SK-N-SH (cell line): ENCODE measurements at regions not wholly inside any gene's neighbourhood (a gene's known extent, or its start where the extent isn't known, plus 50 kb on each side); places are given as distances from the start of the nearest gene placed in this dataset.

ENCODE experiments used
- CTCF ChIA-PET: fragments of 300-600, 350-600 bp; formaldehyde crosslinking; extraction: SDS; loops from one replicate; lab custom pipeline; 2021; lab: Yijun Ruan, JAX
- POLR2A ChIA-PET: fragments of 350-600 bp; sonication (Branson Sonifier 250); formaldehyde crosslinking; extraction: SDS; loops from one replicate; lab custom pipeline; 2020; ENCODE audit warnings: antibody characterized with exemption, inconsistent platforms; lab: Yijun Ruan, JAX
- DNase-seq: peaks from one replicate; pipeline ENCODE4 v3.0.0; 2012
- H2AFZ ChIP-seq: fragments of 200-600 bp; sonication (generic); 2 replicates; pipeline ENCODE4 v1.8.1; 2016; ENCODE audit warnings: antibody characterized with exemption, mild to moderate bottlenecking, low read depth
- H3F3A ChIP-seq: fragments of 200-600 bp; sonication (generic); replicated peaks from 2 replicates; pipeline ENCODE3; 2016; ENCODE audit warnings: antibody characterized with exemption, mild to moderate bottlenecking; ENCODE audit not compliant: insufficient read depth
- H3K27ac ChIP-seq, 2 experiments: fragments of 200-500 bp in 1 of 2; fragments of 200-600 bp in 1 of 2; sonication (Bioruptor generic) in 1 of 2; sonication (generic), shearing (Covaris generic) in 1 of 2; 2 replicates each; pipeline versions ENCODE4 v1.5.1 to v1.6.1; 2014 to 2016; ENCODE audit warnings: low read depth in 2 of 2, inconsistent platforms in 1 of 2, low read length in 1 of 2, mild to moderate bottlenecking in 1 of 2, mixed read lengths in 1 of 2
- H3K27me3 ChIP-seq: fragments of 200-600 bp; sonication (generic), shearing (Covaris generic); 2 replicates; pipeline ENCODE4 v1.6.1; 2016; ENCODE audit warnings: mixed run types; ENCODE audit not compliant: insufficient read depth
- H3K36me3 ChIP-seq, 2 experiments: fragments of 200-500 bp in 1 of 2; fragments of 200-600 bp in 1 of 2; sonication (Bioruptor generic) in 1 of 2; sonication (generic) in 1 of 2; replicated peaks in 1 of 2; 2 replicates each; pipeline versions ENCODE3 to v1.5.1; 2014 to 2016; ENCODE audit warnings: low read length in 1 of 2, mild to moderate bottlenecking in 1 of 2; ENCODE audit not compliant: insufficient read depth in 2 of 2, control insufficient read depth in 1 of 2
- H3K4me1 ChIP-seq, 2 experiments: fragments of 200-500 bp in 1 of 2; fragments of 200-600 bp in 1 of 2; sonication (Bioruptor generic) in 1 of 2; sonication (generic), shearing (Covaris generic) in 1 of 2; 2 replicates each; pipeline versions ENCODE4 v1.5.1 to v1.6.1; 2014 to 2016; ENCODE audit warnings: low read depth in 1 of 2, low read length in 1 of 2, mixed run types in 1 of 2; ENCODE audit not compliant: insufficient read depth in 2 of 2, control insufficient read depth in 1 of 2
- H3K4me2 ChIP-seq: fragments of 200-600 bp; sonication (generic), shearing (Covaris generic); 2 replicates; pipeline ENCODE4 v1.6.1; 2017; ENCODE audit warnings: mixed run types
- H3K4me3 ChIP-seq, 2 experiments: fragments of 200-500 bp in 1 of 2; fragments of 200-600 bp in 1 of 2; sonication (Bioruptor generic) in 1 of 2; sonication (generic), shearing (Covaris generic) in 1 of 2; 2 replicates each; pipeline versions ENCODE4 v1.5.1 to v1.8.1; 2014 to 2016; ENCODE audit warnings: low read depth in 2 of 2, inconsistent platforms in 1 of 2, low read length in 1 of 2, mild to moderate bottlenecking in 1 of 2, mixed read lengths in 1 of 2, moderate library complexity in 1 of 2
- H3K79me2 ChIP-seq: fragments of 200-600 bp; sonication (generic); 2 replicates; pipeline ENCODE4 v1.8.1; 2017; ENCODE audit warnings: mild to moderate bottlenecking; ENCODE audit not compliant: insufficient read depth
- H3K9ac ChIP-seq: fragments of 200-600 bp; sonication (generic); 2 replicates; pipeline ENCODE4 v1.6.1; 2017; ENCODE audit warnings: mixed run types
- H3K9me2 ChIP-seq: fragments of 200-600 bp; sonication (generic); 2 replicates; pipeline ENCODE4 v1.6.1; 2017; ENCODE audit warnings: mixed run types
- H3K9me3 ChIP-seq: fragments of 200-600 bp; sonication (generic); 2 replicates; pipeline ENCODE4 v1.6.1; 2017; ENCODE audit warnings: mixed run types, mild to moderate bottlenecking, moderate library complexity
- H4K20me1 ChIP-seq: fragments of 200-600 bp; sonication (generic); 2 replicates; pipeline ENCODE4 v1.6.1; 2017; ENCODE audit warnings: mild to moderate bottlenecking, mixed run types; ENCODE audit not compliant: insufficient read depth
- CHD2 ChIP-seq: fragments of 150-350 bp; IDR thresholded peaks from 2 replicates; pipeline ENCODE4 v1.6.1; 2018; ENCODE audit warnings: low read length; ENCODE audit not compliant: partially characterized antibody
- ELF1 ChIP-seq: IDR thresholded peaks from 2 replicates; pipeline ENCODE4 v1.4.0; 2012
- EP300 ChIP-seq, 2 experiments: IDR thresholded peaks; 2 replicates each; pipeline versions ENCODE4 v1.4.0 to v1.6.1; 2012; ENCODE audit warnings: borderline replicate concordance in 1 of 2, low read depth in 1 of 2, low read length in 1 of 2
- FOSL2 ChIP-seq: IDR thresholded peaks from 2 replicates; pipeline ENCODE4 v1.4.0; 2012; ENCODE audit warnings: low read depth, mild to moderate bottlenecking, moderate library complexity, borderline replicate concordance
- FOXJ3 ChIP-seq: sonication (generic); formaldehyde crosslinking; IDR thresholded peaks from 2 replicates; pipeline ENCODE4 v1.5.1; 2020; ENCODE audit warnings: mild to moderate bottlenecking, missing genetic modification reagents
- FOXM1 ChIP-seq: IDR thresholded peaks from 2 replicates; pipeline ENCODE4 v1.4.0; 2012; ENCODE audit warnings: low read depth, mild to moderate bottlenecking
- GABPA ChIP-seq: IDR thresholded peaks from 2 replicates; pipeline ENCODE4 v1.4.0; 2012; ENCODE audit warnings: low read depth, mild to moderate bottlenecking
- GATA2 ChIP-seq: sonication (generic); formaldehyde crosslinking; IDR thresholded peaks from 2 replicates; pipeline ENCODE4 v1.5.0; 2020; ENCODE audit warnings: mild to moderate bottlenecking, missing genetic modification reagents
- IRF3 ChIP-seq: fragments of 150-350 bp; IDR thresholded peaks from 2 replicates; pipeline ENCODE4 v1.6.1; 2016; ENCODE audit warnings: mild to moderate bottlenecking, low read depth, low read length
- JUND ChIP-seq: IDR thresholded peaks from 2 replicates; pipeline ENCODE4 v1.4.0; 2012
- MAX ChIP-seq: IDR thresholded peaks from 2 replicates; pipeline ENCODE4 v1.4.0; 2012; ENCODE audit warnings: low read depth
- MEF2A ChIP-seq: IDR thresholded peaks from 2 replicates; pipeline ENCODE4 v1.4.0; 2012; ENCODE audit warnings: low read depth, borderline replicate concordance
- NFIC ChIP-seq: IDR thresholded peaks from 2 replicates; pipeline ENCODE4 v1.4.0; 2012; ENCODE audit warnings: borderline replicate concordance
- NRF1 ChIP-seq: IDR thresholded peaks from 2 replicates; pipeline ENCODE4 v1.6.1; 2012; ENCODE audit warnings: low read depth, mild to moderate bottlenecking, low read length
- POLR2AphosphoS5 ChIP-seq: IDR thresholded peaks from 2 replicates; pipeline ENCODE4 v1.6.1; 2012; ENCODE audit warnings: low read depth, low read length
- RCOR1 ChIP-seq: fragments of 150-350 bp; IDR thresholded peaks from 2 replicates; pipeline ENCODE4 v1.6.1; 2017; ENCODE audit warnings: antibody characterized with exemption, low read length
- RXRA ChIP-seq: IDR thresholded peaks from 2 replicates; pipeline ENCODE4 v1.4.0; 2012; ENCODE audit warnings: low read depth, mild to moderate bottlenecking, borderline replicate concordance
- SIN3A ChIP-seq: IDR thresholded peaks from 2 replicates; pipeline ENCODE4 v1.6.1; 2012; ENCODE audit warnings: low read depth, mild to moderate bottlenecking, low read length, moderate library complexity, borderline replicate concordance
- TCF12 ChIP-seq: IDR thresholded peaks from 2 replicates; pipeline ENCODE4 v1.4.0; 2012
- YY1 ChIP-seq: IDR thresholded peaks from 2 replicates; pipeline ENCODE4 v1.4.0; 2012; ENCODE audit warnings: low read depth, mild to moderate bottlenecking
- ZBTB33 ChIP-seq: IDR thresholded peaks from 2 replicates; pipeline ENCODE4 v1.4.0; 2012; ENCODE audit warnings: low read depth, borderline replicate concordance
- WGBS: methylation state at CpG from one replicate; pipeline ENCODE4 v1.1.6; 2017; ENCODE audit warnings: low lambda C conversion rate; 5-methylcytosine and 5-hydroxymethylcytosine counted together
- TF ChIP-seq, protein P1 (sequence below): IDR thresholded peaks from 2 replicates; pipeline ENCODE4 v1.6.1; 2012; ENCODE audit warnings: mild to moderate bottlenecking, low read depth, low read length, moderate library complexity

GRCh38 chr14:34270361-34270760 lies 191.7 kb downstream of the SPTSSA start:
- H3F3A ChIP-seq: no peaks in the 10 kb centered on the region
- no peaks in the 10 kb centered on the region for H3K79me2 ChIP-seq
- H4K20me1 ChIP-seq: no peaks in the 10 kb centered on the region
- no peak overlapping the region for H3K4me3 ChIP-seq
- no peaks in the 10 kb centered on the region for H3K4me1 ChIP-seq
- H3K9me2 ChIP-seq: no peaks in the 10 kb centered on the region
- CTCF ChIA-PET: no interaction called here
- no peaks in the 10 kb centered on the region for H3K9me3 ChIP-seq
- TF ChIP-seq YY1 (no peak), TCF12 (no peak), CHD2 (no peak), IRF3 (no peak), FOXM1 (no peak), FOSL2 (no peak), JUND (no peak), GATA2 (no peak), GABPA (no peak), FOXJ3 (no peak), RXRA (no peak), SIN3A (no peak), MEF2A (no peak), ELF1 (no peak)
- TF ChIP-seq, protein P1, sequence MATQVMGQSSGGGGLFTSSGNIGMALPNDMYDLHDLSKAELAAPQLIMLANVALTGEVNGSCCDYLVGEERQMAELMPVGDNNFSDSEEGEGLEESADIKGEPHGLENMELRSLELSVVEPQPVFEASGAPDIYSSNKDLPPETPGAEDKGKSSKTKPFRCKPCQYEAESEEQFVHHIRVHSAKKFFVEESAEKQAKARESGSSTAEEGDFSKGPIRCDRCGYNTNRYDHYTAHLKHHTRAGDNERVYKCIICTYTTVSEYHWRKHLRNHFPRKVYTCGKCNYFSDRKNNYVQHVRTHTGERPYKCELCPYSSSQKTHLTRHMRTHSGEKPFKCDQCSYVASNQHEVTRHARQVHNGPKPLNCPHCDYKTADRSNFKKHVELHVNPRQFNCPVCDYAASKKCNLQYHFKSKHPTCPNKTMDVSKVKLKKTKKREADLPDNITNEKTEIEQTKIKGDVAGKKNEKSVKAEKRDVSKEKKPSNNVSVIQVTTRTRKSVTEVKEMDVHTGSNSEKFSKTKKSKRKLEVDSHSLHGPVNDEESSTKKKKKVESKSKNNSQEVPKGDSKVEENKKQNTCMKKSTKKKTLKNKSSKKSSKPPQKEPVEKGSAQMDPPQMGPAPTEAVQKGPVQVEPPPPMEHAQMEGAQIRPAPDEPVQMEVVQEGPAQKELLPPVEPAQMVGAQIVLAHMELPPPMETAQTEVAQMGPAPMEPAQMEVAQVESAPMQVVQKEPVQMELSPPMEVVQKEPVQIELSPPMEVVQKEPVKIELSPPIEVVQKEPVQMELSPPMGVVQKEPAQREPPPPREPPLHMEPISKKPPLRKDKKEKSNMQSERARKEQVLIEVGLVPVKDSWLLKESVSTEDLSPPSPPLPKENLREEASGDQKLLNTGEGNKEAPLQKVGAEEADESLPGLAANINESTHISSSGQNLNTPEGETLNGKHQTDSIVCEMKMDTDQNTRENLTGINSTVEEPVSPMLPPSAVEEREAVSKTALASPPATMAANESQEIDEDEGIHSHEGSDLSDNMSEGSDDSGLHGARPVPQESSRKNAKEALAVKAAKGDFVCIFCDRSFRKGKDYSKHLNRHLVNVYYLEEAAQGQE: no peak
- H2AFZ ChIP-seq: no peak overlapping the region
- H3K4me2 ChIP-seq: no peak overlapping the region
- H3K36me3 ChIP-seq: no peaks in the 10 kb centered on the region
- no peak overlapping the region for H3K9ac ChIP-seq
- 41% methylated on average over 5 of the region's 5 CpGs for WGBS
- POLR2A ChIA-PET: no interaction called here
- DNase-seq: no peak
- H3K27ac ChIP-seq: no peak overlapping the region
- H3K27me3 ChIP-seq: no peaks in the 10 kb centered on the region; the same call in 1 of the 2 replicates

DNA sequence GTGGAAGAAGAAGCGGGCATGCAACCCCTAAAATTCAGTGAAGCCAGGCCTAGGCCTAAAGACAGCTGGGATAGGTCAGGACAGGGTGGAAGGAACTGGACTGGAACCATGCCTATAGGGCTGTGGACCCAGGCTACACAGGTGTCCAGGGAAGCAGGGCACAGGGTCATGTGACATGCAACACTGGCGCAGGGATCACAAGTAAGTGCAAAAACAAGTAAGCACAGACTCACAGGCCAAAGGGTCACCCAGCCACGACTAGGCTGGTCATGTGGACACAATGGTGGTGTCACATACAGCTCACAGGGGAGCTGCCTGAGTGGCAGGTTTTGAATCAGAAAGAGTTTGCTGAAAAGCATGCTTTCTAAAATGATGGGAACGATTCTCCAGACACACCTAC lies 195.7 kb downstream of the SPTSSA start:
- Histone ChIP-seq H3K9me3 (no peaks in the 10 kb centered on the region), H3K27ac (no peak overlapping the region), H3K4me1 (no peaks in the 10 kb centered on the region; a peak in 1 of 4 replicates), H3K9me2 (no peaks in the 10 kb centered on the region), H3K4me3 (no peak overlapping the region), H4K20me1 (no peaks in the 10 kb centered on the region), H3K4me2 (no peak overlapping the region), H3K9ac (no peak overlapping the region), H3F3A (no peaks in the 10 kb centered on the region), H2AFZ (no peak overlapping the region), H3K79me2 (no peaks in the 10 kb centered on the region), H3K36me3 (no peaks in the 10 kb centered on the region), H3K27me3 (no peaks in the 10 kb centered on the region; the same call in 1 of the 2 replicates)
- ChIA-PET POLR2A (no interaction called here), CTCF (no interaction called here)
- no peak for DNase-seq
- WGBS: 32% methylated on average over 4 of the region's 4 CpGs
- no peak for TF ChIP-seq ZBTB33
- no peak for TF ChIP-seq FOXM1
- TF ChIP-seq RXRA: no peak
- no peak for TF ChIP-seq EP300 (IDR thresholded peaks at IDR 0.05; ENCODE audit: borderline replicate concordance in 1 of 2, low read depth in 1 of 2, low read length in 1 of 2)
- TF ChIP-seq NRF1: no peak
- no peak for TF ChIP-seq NFIC
- TF ChIP-seq YY1: no peak
- no peak for TF ChIP-seq IRF3
- TF ChIP-seq GABPA: no peak
- TF ChIP-seq FOXJ3: no peak
- no peak for TF ChIP-seq RCOR1
- no peak for TF ChIP-seq MAX
- no peak for TF ChIP-seq POLR2AphosphoS5
